ENCODE measurements at regions not wholly inside any gene's neighbourhood (a gene's known extent, or its start where the extent isn't known, plus 50 kb on each side); places are given as distances from the start of the nearest gene placed in this dataset.

DNA sequence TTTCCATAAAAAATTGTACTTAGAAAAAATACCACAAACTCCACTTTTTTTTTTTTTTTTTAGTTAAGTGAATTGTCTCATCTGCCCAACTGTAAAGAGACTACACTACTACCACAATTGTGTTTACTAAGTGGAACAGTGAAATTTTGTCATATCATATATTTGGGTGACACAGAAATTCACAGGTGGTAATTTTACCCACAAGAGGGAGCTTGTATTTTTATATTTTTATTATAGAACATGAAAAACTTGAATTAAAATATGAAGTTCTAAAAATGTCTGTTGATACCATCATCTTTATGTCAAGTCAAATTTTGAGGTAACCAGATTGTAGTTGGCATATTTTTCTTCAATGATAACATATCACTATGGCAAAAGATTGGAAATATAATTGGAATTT is 329.4 kb upstream of the SOX5 start:
- no peak for TF ChIP-seq YY1 (IDR thresholded peaks at IDR 0.05; ENCODE audit: extremely low read depth, insufficient replicate concordance, low read depth, low read length)
- TF ChIP-seq, protein P1, sequence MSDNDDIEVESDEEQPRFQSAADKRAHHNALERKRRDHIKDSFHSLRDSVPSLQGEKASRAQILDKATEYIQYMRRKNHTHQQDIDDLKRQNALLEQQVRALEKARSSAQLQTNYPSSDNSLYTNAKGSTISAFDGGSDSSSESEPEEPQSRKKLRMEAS (IDR thresholded peaks at IDR 0.05) = no peak

Measured in HCT116 (cell line).